ENCODE measurements at regions not wholly inside any gene's neighbourhood (a gene's known extent, or its start where the extent isn't known, plus 50 kb on each side); places are given as distances from the start of the nearest gene placed in this dataset.

- intact Hi-C loops (cut with micrococcal nuclease; ENCODE audit: unreplicated experiment) = no loop called here
- POLR2A ChIA-PET = no interaction called here
- H3K4me1 ChIP-seq = no peaks in the 10 kb centered on the region
These were observed 104.8 kb downstream of the GASK1B start for GRCh38 chr4:158068068-158068467.

GRCh38 chr4:158067646-158068045 is 105.2 kb downstream of the GASK1B start:
- ChIA-PET CTCF (no interaction called here), POLR2A (no interaction called here)
- no peak overlapping the region for H3K27ac Mint-ChIP-seq (ENCODE audit: unreplicated experiment)
- no peaks in the 10 kb centered on the region for H3K9me3 Mint-ChIP-seq (ENCODE audit: unreplicated experiment)
- H3K9me3 ChIP-seq = no peaks in the 10 kb centered on the region
- no peak for TF ChIP-seq CTCF (IDR thresholded peaks at IDR 0.05; ENCODE audit: insufficient read depth in 1 of 2, low read depth in 1 of 2, low read length in 1 of 2, severe bottlenecking in 1 of 2, unreplicated experiment in 1 of 2)
- no peak overlapping the region for H3K4me3 ChIP-seq (ENCODE audit: low read depth, low read length)
- H3K4me1 ChIP-seq = no peaks in the 10 kb centered on the region
- DNase-seq = no peak
- BruUV-seq (replicated peaks) = no TSS peak
- H3K36me3 ChIP-seq (ENCODE audit: control insufficient read depth, insufficient read depth, low read length) = no peaks in the 10 kb centered on the region
- H3K27me3 ChIP-seq (replicated peaks; ENCODE audit: control insufficient read depth, insufficient read depth, low read length) = no peaks in the 10 kb centered on the region
- intact Hi-C loops (cut with micrococcal nuclease; ENCODE audit: unreplicated experiment) = no loop called here
- H3K4me1 Mint-ChIP-seq (ENCODE audit: low read depth, unreplicated experiment) = no peaks in the 10 kb centered on the region
- no peaks in the 10 kb centered on the region for H3K27me3 Mint-ChIP-seq (ENCODE audit: insufficient read depth, unreplicated experiment)
- no peak overlapping the region for H3K4me3 Mint-ChIP-seq (ENCODE audit: unreplicated experiment)
- no peaks in the 10 kb centered on the region for H3K36me3 Mint-ChIP-seq (ENCODE audit: insufficient read depth, unreplicated experiment)

More at GRCh38 chr4:158068068-158068467, 104.8 kb downstream of the GASK1B start:
- no peak overlapping the region for H3K27ac Mint-ChIP-seq (ENCODE audit: unreplicated experiment)
- no peaks in the 10 kb centered on the region for H3K36me3 ChIP-seq (ENCODE audit: control insufficient read depth, insufficient read depth, low read length)
- H3K27me3 Mint-ChIP-seq (ENCODE audit: insufficient read depth, unreplicated experiment) = no peaks in the 10 kb centered on the region
- no peaks in the 10 kb centered on the region for H3K27me3 ChIP-seq (replicated peaks; ENCODE audit: control insufficient read depth, insufficient read depth, low read length)
- no peak for TF ChIP-seq CTCF (IDR thresholded peaks at IDR 0.05; ENCODE audit: insufficient read depth in 1 of 2, low read depth in 1 of 2, low read length in 1 of 2, severe bottlenecking in 1 of 2, unreplicated experiment in 1 of 2)
- H3K36me3 Mint-ChIP-seq (ENCODE audit: insufficient read depth, unreplicated experiment) = no peaks in the 10 kb centered on the region
- CTCF ChIA-PET = no interaction called here
- no peaks in the 10 kb centered on the region for H3K9me3 Mint-ChIP-seq (ENCODE audit: unreplicated experiment)
- H3K4me3 Mint-ChIP-seq (ENCODE audit: unreplicated experiment) = no peak overlapping the region
- no peaks in the 10 kb centered on the region for H3K9me3 ChIP-seq
- no TSS peak for BruUV-seq (replicated peaks)
- no peak overlapping the region for H3K4me3 ChIP-seq (ENCODE audit: low read depth, low read length)
- H3K4me1 Mint-ChIP-seq (ENCODE audit: low read depth, unreplicated experiment) = no peaks in the 10 kb centered on the region
- DNase-seq = no peak

- intact Hi-C loops (cut with micrococcal nuclease; ENCODE audit: unreplicated experiment) = no loop called here
- TF ChIP-seq CTCF (IDR thresholded peaks at IDR 0.05; ENCODE audit: insufficient read depth in 1 of 2, low read depth in 1 of 2, low read length in 1 of 2, severe bottlenecking in 1 of 2, unreplicated experiment in 1 of 2) = no peak
- ChIA-PET POLR2A (no interaction called here), CTCF (no interaction called here)
- DNase-seq = no peak
- Histone ChIP-seq H3K4me1 (no peaks in the 10 kb centered on the region), H3K9me3 (no peaks in the 10 kb centered on the region), H3K36me3 (ENCODE audit: control insufficient read depth, insufficient read depth, low read length) (no peaks in the 10 kb centered on the region), H3K27me3 (replicated peaks; ENCODE audit: control insufficient read depth, insufficient read depth, low read length) (no peaks in the 10 kb centered on the region), H3K4me3 (ENCODE audit: low read depth, low read length) (no peak overlapping the region)
- Mint-ChIP-seq H3K27ac (ENCODE audit: unreplicated experiment) (no peak overlapping the region), H3K9me3 (ENCODE audit: unreplicated experiment) (no peaks in the 10 kb centered on the region), H3K4me1 (ENCODE audit: low read depth, unreplicated experiment) (no peaks in the 10 kb centered on the region), H3K36me3 (ENCODE audit: insufficient read depth, unreplicated experiment) (no peaks in the 10 kb centered on the region), H3K27me3 (ENCODE audit: insufficient read depth, unreplicated experiment) (no peaks in the 10 kb centered on the region), H3K4me3 (ENCODE audit: unreplicated experiment) (no peak overlapping the region)
- no TSS peak for BruUV-seq (replicated peaks)
These were observed 107.2 kb downstream of the GASK1B start for GRCh38 chr4:158065603-158066002.
